ENCODE measurements at regions not wholly inside any gene's neighbourhood (a gene's known extent, or its start where the extent isn't known, plus 50 kb on each side); places are given as distances from the start of the nearest gene placed in this dataset.

- H3K27ac ChIP-seq (ENCODE audit: low read length) = no peak overlapping the region
- BruUV-seq (replicated peaks) = no TSS peak
- H3K9me3 ChIP-seq (ENCODE audit: control insufficient read depth, insufficient read depth, low read depth, low read length) = peaks cover 7% of the 10 kb centered on the region; the same call in 1 of the 2 replicates
- DNase-seq (ENCODE audit: low read depth, low spot score) (no peak), ATAC-seq (no peak)
- H3K4me3 ChIP-seq (ENCODE audit: low read depth in 2 of 2, low read length in 2 of 2) = no peak overlapping the region
- CTCF ChIA-PET = no interaction called here
- in situ Hi-C loops (cut with HindIII; ENCODE audit: low pct_unique_long_range_greater_than_20kb, low sequenced_read_pairs) = no loop called here
- H3K27me3 ChIP-seq (ENCODE audit: control insufficient read depth, insufficient read depth, low read length) = no peaks in the 10 kb centered on the region
- intact Hi-C loops (cut with micrococcal nuclease; ENCODE audit: unreplicated experiment) = no loop called here
- H3K36me3 ChIP-seq (ENCODE audit: control insufficient read depth, insufficient read depth, low read length) = no peaks in the 10 kb centered on the region
- POLR2A ChIA-PET = no interaction called here
- TF ChIP-seq, protein P1, sequence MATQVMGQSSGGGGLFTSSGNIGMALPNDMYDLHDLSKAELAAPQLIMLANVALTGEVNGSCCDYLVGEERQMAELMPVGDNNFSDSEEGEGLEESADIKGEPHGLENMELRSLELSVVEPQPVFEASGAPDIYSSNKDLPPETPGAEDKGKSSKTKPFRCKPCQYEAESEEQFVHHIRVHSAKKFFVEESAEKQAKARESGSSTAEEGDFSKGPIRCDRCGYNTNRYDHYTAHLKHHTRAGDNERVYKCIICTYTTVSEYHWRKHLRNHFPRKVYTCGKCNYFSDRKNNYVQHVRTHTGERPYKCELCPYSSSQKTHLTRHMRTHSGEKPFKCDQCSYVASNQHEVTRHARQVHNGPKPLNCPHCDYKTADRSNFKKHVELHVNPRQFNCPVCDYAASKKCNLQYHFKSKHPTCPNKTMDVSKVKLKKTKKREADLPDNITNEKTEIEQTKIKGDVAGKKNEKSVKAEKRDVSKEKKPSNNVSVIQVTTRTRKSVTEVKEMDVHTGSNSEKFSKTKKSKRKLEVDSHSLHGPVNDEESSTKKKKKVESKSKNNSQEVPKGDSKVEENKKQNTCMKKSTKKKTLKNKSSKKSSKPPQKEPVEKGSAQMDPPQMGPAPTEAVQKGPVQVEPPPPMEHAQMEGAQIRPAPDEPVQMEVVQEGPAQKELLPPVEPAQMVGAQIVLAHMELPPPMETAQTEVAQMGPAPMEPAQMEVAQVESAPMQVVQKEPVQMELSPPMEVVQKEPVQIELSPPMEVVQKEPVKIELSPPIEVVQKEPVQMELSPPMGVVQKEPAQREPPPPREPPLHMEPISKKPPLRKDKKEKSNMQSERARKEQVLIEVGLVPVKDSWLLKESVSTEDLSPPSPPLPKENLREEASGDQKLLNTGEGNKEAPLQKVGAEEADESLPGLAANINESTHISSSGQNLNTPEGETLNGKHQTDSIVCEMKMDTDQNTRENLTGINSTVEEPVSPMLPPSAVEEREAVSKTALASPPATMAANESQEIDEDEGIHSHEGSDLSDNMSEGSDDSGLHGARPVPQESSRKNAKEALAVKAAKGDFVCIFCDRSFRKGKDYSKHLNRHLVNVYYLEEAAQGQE (IDR thresholded peaks at IDR 0.05; ENCODE audit: insufficient read depth in 1 of 2, low read depth in 2 of 2, low read length in 1 of 2) = no peak
- TF ChIP-seq CTCF (IDR thresholded peaks at IDR 0.05) = no peak
- no peak for TF ChIP-seq SIN3A (IDR thresholded peaks at IDR 0.05; ENCODE audit: borderline replicate concordance, insufficient read depth, low read depth, low read length)
- no peak for TF ChIP-seq POLR2AphosphoS5 (IDR thresholded peaks at IDR 0.05; ENCODE audit: low read depth, low read length)
- TF ChIP-seq TCF7L2 (IDR thresholded peaks at IDR 0.05; ENCODE audit: low read depth, low read length) = no peak
- no peaks in the 10 kb centered on the region for H3K4me1 ChIP-seq (ENCODE audit: control insufficient read depth, insufficient read depth, low read length)
These were observed 251.1 kb downstream of the NXPE2 start for GRCh38 chr11:114929351-114930000.

DNA sequence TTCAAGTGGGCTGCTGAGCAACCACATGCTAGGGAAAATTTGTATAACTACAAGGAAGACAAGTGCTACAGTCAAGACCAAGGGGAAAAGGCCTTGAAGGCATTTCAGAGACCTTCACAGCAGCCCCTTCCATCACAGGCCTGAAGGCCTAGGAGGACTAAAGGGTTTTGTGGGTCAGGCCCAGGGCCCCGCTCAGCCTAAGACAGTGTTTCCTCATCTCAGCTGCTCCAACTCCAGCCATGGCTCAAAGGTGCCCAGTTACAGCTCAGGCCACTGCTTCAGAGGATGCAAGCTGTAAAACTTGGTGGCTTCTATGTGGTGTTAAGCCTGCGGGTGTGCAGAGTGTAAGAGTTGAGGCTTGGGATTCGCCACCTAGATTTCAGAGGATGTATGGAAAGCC is 260.5 kb downstream of the NXPE2 start:
- Histone ChIP-seq H3K9me3 (ENCODE audit: control insufficient read depth, insufficient read depth, low read depth, low read length) (peaks cover 4% of the 10 kb centered on the region; the same call in 1 of the 2 replicates), H3K36me3 (ENCODE audit: control insufficient read depth, insufficient read depth, low read length) (no peaks in the 10 kb centered on the region), H3K4me1 (ENCODE audit: control insufficient read depth, insufficient read depth, low read length) (no peaks in the 10 kb centered on the region), H3K4me3 (ENCODE audit: low read depth in 2 of 2, low read length in 2 of 2) (no peak overlapping the region), H3K27me3 (ENCODE audit: control insufficient read depth, insufficient read depth, low read length) (no peaks in the 10 kb centered on the region), H3K27ac (ENCODE audit: low read length) (no peak overlapping the region)
- ChIA-PET POLR2A (no interaction called here), CTCF (no interaction called here)
- intact Hi-C loops (cut with micrococcal nuclease; ENCODE audit: unreplicated experiment) (no loop called here), in situ Hi-C loops (cut with HindIII; ENCODE audit: low pct_unique_long_range_greater_than_20kb, low sequenced_read_pairs) (no loop called here)
- TF ChIP-seq TCF7L2 (IDR thresholded peaks at IDR 0.05; ENCODE audit: low read depth, low read length) (no peak), CTCF (IDR thresholded peaks at IDR 0.05) (no peak), POLR2AphosphoS5 (IDR thresholded peaks at IDR 0.05; ENCODE audit: low read depth, low read length) (no peak), SIN3A (IDR thresholded peaks at IDR 0.05; ENCODE audit: borderline replicate concordance, insufficient read depth, low read depth, low read length) (no peak)
- TF ChIP-seq, protein P1 (IDR thresholded peaks at IDR 0.05; ENCODE audit: insufficient read depth in 1 of 2, low read depth in 2 of 2, low read length in 1 of 2) = no peak
- no TSS peak for BruUV-seq (replicated peaks)
- ATAC-seq (no peak), DNase-seq (ENCODE audit: low read depth, low spot score) (no peak)

Measured in Panc1 (cell line).